IMR-90 (cell line): ENCODE measurements at regions not wholly inside any gene's neighbourhood (a gene's known extent, or its start where the extent isn't known, plus 50 kb on each side); places are given as distances from the start of the nearest gene placed in this dataset.

Experiments used
- ATAC-seq: fragments of 200-7000 bp; cut with Tn5 transposase; 2 replicates; pipeline ENCODE4 v1.9.1; 2020; ENCODE audit warnings: low read depth, mild to moderate bottlenecking, moderate library complexity
- BruUV-seq: library from RNA; stranded (reverse); fragments of 400-500 nt; replicated peaks from 2 replicates; lab custom pipeline; 2021; lab: Mats Ljungman, UMichigan
- CTCF ChIA-PET: fragments of 300-600 bp; formaldehyde crosslinking; extraction: SDS; loops from one replicate; lab custom pipeline; 2021; ENCODE audit warnings: antibody characterized with exemption; lab: Yijun Ruan, JAX
- POLR2A ChIA-PET: fragments of 300-600 bp; sonication (Branson Sonifier 250); formaldehyde crosslinking; loops from one replicate; lab custom pipeline; 2022; ENCODE audit warnings: antibody characterized with exemption; ENCODE audit not compliant: unreplicated experiment; lab: Charles Lee
- DNase-seq: peaks from one replicate; pipeline ENCODE4 v3.0.0; 2013
- H2AFZ ChIP-seq: replicated peaks from 2 replicates; pipeline ENCODE3; 2013; ENCODE audit warnings: low read length, mild to moderate bottlenecking; ENCODE audit not compliant: poor library complexity
- H2AK5ac ChIP-seq: 2 replicates; pipeline ENCODE4 v1.6.1; 2013; ENCODE audit warnings: low read depth, low read length, inconsistent platforms
- H2AK9ac ChIP-seq: replicated peaks from 2 replicates; pipeline ENCODE3; 2013; ENCODE audit warnings: mild to moderate bottlenecking, low read depth, low read length, moderate library complexity; ENCODE audit not compliant: poor library complexity
- H2BK120ac ChIP-seq: 2 replicates; pipeline ENCODE4 v1.6.1; 2013; ENCODE audit warnings: low read depth, low read length, inconsistent platforms
- H2BK15ac ChIP-seq: 3 replicates; pipeline ENCODE4 v1.6.1; 2013; ENCODE audit warnings: low read depth, low read length, inconsistent platforms
- H2BK20ac ChIP-seq: 2 replicates; pipeline ENCODE4 v1.6.1; 2013; ENCODE audit warnings: low read depth, mild to moderate bottlenecking, inconsistent platforms, low read length, moderate library complexity
- H2BK5ac ChIP-seq: 2 replicates; pipeline ENCODE4 v1.6.1; 2013; ENCODE audit warnings: mild to moderate bottlenecking, low read depth, low read length, inconsistent platforms; ENCODE audit not compliant: poor library complexity, severe bottlenecking
- H3K14ac ChIP-seq: replicated peaks from 2 replicates; pipeline ENCODE4 v1.6.1; 2013; ENCODE audit warnings: low read depth, low read length, inconsistent platforms
- H3K18ac ChIP-seq: 2 replicates; pipeline ENCODE4 v1.6.1; 2013; ENCODE audit warnings: low read depth, low read length, control low read depth
- H3K23ac ChIP-seq: 2 replicates; pipeline ENCODE4 v1.6.1; 2013; ENCODE audit warnings: low read depth, low read length, inconsistent platforms
- H3K27ac ChIP-seq: 2 replicates; pipeline ENCODE4 v1.5.1; 2013; ENCODE audit warnings: mild to moderate bottlenecking, control low read depth, low read length; ENCODE audit not compliant: insufficient read depth
- H3K27me3 ChIP-seq: 2 replicates; pipeline ENCODE4 v1.6.1; 2013; ENCODE audit warnings: low read length; ENCODE audit not compliant: control insufficient read depth, insufficient read depth
- H3K36me3 ChIP-seq: 2 replicates; pipeline ENCODE4 v1.6.1; 2013; ENCODE audit warnings: low read length, mixed read lengths; ENCODE audit not compliant: control insufficient read depth, insufficient read depth
- H3K4ac ChIP-seq: 2 replicates; pipeline ENCODE4 v1.6.1; 2013; ENCODE audit warnings: low read depth, low read length, inconsistent platforms
- H3K4me1 ChIP-seq: 2 replicates; pipeline ENCODE4 v1.6.1; 2013; ENCODE audit warnings: low read length, mixed read lengths; ENCODE audit not compliant: control insufficient read depth, insufficient read depth
- H3K4me2 ChIP-seq: 2 replicates; pipeline ENCODE4 v1.6.1; 2013; ENCODE audit warnings: low read depth, mild to moderate bottlenecking, control low read depth, low read length, moderate library complexity
- H3K4me3 ChIP-seq: 2 replicates; pipeline ENCODE4 v1.5.1; 2013; ENCODE audit warnings: low read depth, mild to moderate bottlenecking, control low read depth, low read length, moderate library complexity; ENCODE audit not compliant: insufficient read depth
- H3K56ac ChIP-seq: 2 replicates; pipeline ENCODE4 v1.6.1; 2013; ENCODE audit warnings: low read length, inconsistent platforms; ENCODE audit not compliant: insufficient read depth; ENCODE audit errors: extremely low read depth
- H3K79me1 ChIP-seq, 2 experiments: 2 replicates each; pipeline ENCODE4 v1.6.1; 2013; ENCODE audit warnings: low read length in 2 of 2, inconsistent platforms in 1 of 2, low read depth in 1 of 2
- H3K9ac ChIP-seq: 2 replicates; pipeline ENCODE4 v1.6.1; 2013; ENCODE audit warnings: low read depth, low read length, control low read depth
- H3K9me1 ChIP-seq: 2 replicates; pipeline ENCODE4 v1.6.1; 2013; ENCODE audit warnings: low read length, inconsistent platforms; ENCODE audit not compliant: insufficient read depth
- H3K9me3 ChIP-seq: 2 replicates; pipeline ENCODE4 v1.6.1; 2013; ENCODE audit warnings: low read length; ENCODE audit not compliant: control insufficient read depth, insufficient read depth
- H4K20me1 ChIP-seq: 2 replicates; pipeline ENCODE4 v1.6.1; 2013; ENCODE audit warnings: low read length, inconsistent platforms; ENCODE audit not compliant: insufficient read depth
- H4K5ac ChIP-seq: 2 replicates; pipeline ENCODE4 v1.6.1; 2013; ENCODE audit warnings: mild to moderate bottlenecking, low read depth, low read length, control low read depth
- H4K8ac ChIP-seq, 2 experiments: 2 replicates each; pipeline ENCODE4 v1.6.1; 2013; ENCODE audit warnings: low read depth in 2 of 2, low read length in 2 of 2, control low read depth in 1 of 2, inconsistent platforms in 1 of 2
- H4K91ac ChIP-seq: 2 replicates; pipeline ENCODE4 v1.6.1; 2013; ENCODE audit warnings: low read depth, low read length, inconsistent platforms; ENCODE audit not compliant: insufficient read depth
- BHLHE40 ChIP-seq: fragments of 150-350 bp; IDR thresholded peaks from 2 replicates; pipeline ENCODE4 v1.6.1; 2016; ENCODE audit warnings: mild to moderate bottlenecking, low read depth, low read length
- CEBPB ChIP-seq: IDR thresholded peaks from 2 replicates; pipeline ENCODE4 v1.6.1; 2012; ENCODE audit warnings: low read depth, low read length, improper control_type of control experiment
- CHD1 ChIP-seq: IDR thresholded peaks from 2 replicates; pipeline ENCODE4 v1.6.1; 2012; ENCODE audit warnings: low read depth, low read length, improper control_type of control experiment
- CTCF ChIP-seq: conservative IDR thresholded peaks from 2 replicates; pipeline ENCODE4 v1.5.1; 2012; ENCODE audit warnings: mild to moderate bottlenecking, low read depth, low read length, improper control_type of control experiment
- ELK1 ChIP-seq: fragments of 150-350 bp; IDR thresholded peaks from 2 replicates; pipeline ENCODE4 v1.6.1; 2016; ENCODE audit warnings: low read depth, mild to moderate bottlenecking, low read length, moderate library complexity, borderline replicate concordance
- FOS ChIP-seq: fragments of 150-350 bp; IDR thresholded peaks from 2 replicates; pipeline ENCODE4 v1.6.1; 2016; ENCODE audit warnings: low read depth, low read length
- MAFK ChIP-seq: IDR thresholded peaks from 2 replicates; pipeline ENCODE4 v1.6.1; 2012; ENCODE audit warnings: low read depth, low read length, improper control_type of control experiment
- MAZ ChIP-seq: IDR thresholded peaks from 2 replicates; pipeline ENCODE4 v1.6.1; 2012; ENCODE audit warnings: low read depth, mild to moderate bottlenecking, low read length, improper control_type of control experiment, moderate library complexity, borderline replicate concordance
- MXI1 ChIP-seq: IDR thresholded peaks from 2 replicates; pipeline ENCODE4 v1.6.1; 2012; ENCODE audit warnings: low read depth, mild to moderate bottlenecking, low read length, moderate library complexity, borderline replicate concordance
- NFE2L2 ChIP-seq: fragments of 150-350 bp; IDR thresholded peaks from 2 replicates; pipeline ENCODE4 v1.6.1; 2016; ENCODE audit warnings: low read depth, mild to moderate bottlenecking, low read length
- POLR2A ChIP-seq: IDR thresholded peaks from 2 replicates; pipeline ENCODE4 v1.6.1; 2012; ENCODE audit warnings: mild to moderate bottlenecking, low read depth, low read length
- RAD21 ChIP-seq: IDR thresholded peaks from 2 replicates; pipeline ENCODE4 v1.6.1; 2012; ENCODE audit warnings: low read length, improper control_type of control experiment
- RCOR1 ChIP-seq: IDR thresholded peaks from 2 replicates; pipeline ENCODE4 v1.6.1; 2012; ENCODE audit warnings: mild to moderate bottlenecking, low read length, improper control_type of control experiment; ENCODE audit not compliant: insufficient replicate concordance
- RFX5 ChIP-seq: IDR thresholded peaks from 2 replicates; pipeline ENCODE4 v1.8.0; 2012; ENCODE audit warnings: low read depth, mild to moderate bottlenecking, low read length, moderate library complexity
- SMC3 ChIP-seq: fragments of 150-350 bp; IDR thresholded peaks from 2 replicates; pipeline ENCODE4 v1.6.1; 2016; ENCODE audit warnings: low read depth, mild to moderate bottlenecking, antibody characterized with exemption, low read length, moderate library complexity
- USF2 ChIP-seq: fragments of 150-350 bp; IDR thresholded peaks from 2 replicates; pipeline ENCODE4 v1.6.1; 2017; ENCODE audit warnings: mild to moderate bottlenecking, antibody characterized with exemption, low read length, low read depth
- WGBS, 2 experiments: methylation state at CpG; one replicate each; pipeline versions ENCODE4 v1.1.5 to v1.1.7; 2013; ENCODE audit warnings: missing lambda C conversion rate in 2 of 2; ENCODE audit not compliant: insufficient read length in 1 of 2; ENCODE audit errors: extremely low coverage in 2 of 2; 5-methylcytosine and 5-hydroxymethylcytosine counted together
- dilution Hi-C: fragments of 300-500 bp; cut with HindIII; formaldehyde crosslinking; loops from one replicate; pipeline ENCODE4 v1.14.3; 2018; ENCODE audit warnings: low sequenced_read_pairs; ENCODE audit not compliant: unreplicated experiment
- in situ Hi-C: fragments of 300-500 bp; cut with MboI; formaldehyde crosslinking; loops from 3 replicates; pipeline ENCODE4 v1.14.3; 2019; ENCODE audit warnings: low sequenced_read_pairs, inconsistent platforms, mixed read lengths
- intact Hi-C: fragments of 100-400 bp; cut with micrococcal nuclease; formaldehyde crosslinking; loops from 2 replicates; pipeline ENCODE4 v1.10.0; 2022

- no CpG with 5 or more reads among the region's 2 CpGs for WGBS, 2 experiments
- Histone ChIP-seq H3K56ac (no peak overlapping the region), H2AFZ (no peak overlapping the region), H4K5ac (no peak overlapping the region), H2BK5ac (no peak overlapping the region), H3K36me3 (no peaks in the 10 kb centered on the region), H3K9me3 (no peaks in the 10 kb centered on the region; the same call in 1 of the 2 replicates), H2AK9ac (no peak overlapping the region), H3K9me1 (no peaks in the 10 kb centered on the region), H2BK20ac (no peak overlapping the region), H2AK5ac (no peak overlapping the region), H3K9ac (no peak overlapping the region), H3K4me3 (no peak overlapping the region), H3K18ac (no peak overlapping the region), H3K4me2 (no peak overlapping the region), H2BK15ac (no peak overlapping the region), H3K79me1 (no peaks in the 10 kb centered on the region), H3K14ac (no peak overlapping the region), H4K20me1 (no peaks in the 10 kb centered on the region), H4K91ac (no peak overlapping the region), H3K4ac (no peak overlapping the region), H3K23ac (no peak overlapping the region), H2BK120ac (no peak overlapping the region), H4K8ac (no peak overlapping the region), H3K27ac (no peak overlapping the region), H3K4me1 (no peaks in the 10 kb centered on the region), H3K27me3 (no peaks in the 10 kb centered on the region)
- in situ Hi-C loops (no loop called here), dilution Hi-C loops (no loop called here), intact Hi-C loops (no loop called here)
- TF ChIP-seq CEBPB (no peak), MAZ (no peak), MAFK (no peak), NFE2L2 (no peak), SMC3 (no peak), RAD21 (no peak), BHLHE40 (no peak), MXI1 (no peak), FOS (no peak), USF2 (no peak), CTCF (no peak), RFX5 (no peak), RCOR1 (no peak), ELK1 (no peak), POLR2A (no peak), CHD1 (no peak)
- ChIA-PET POLR2A (no interaction called here), CTCF (no interaction called here)
- no TSS peak for BruUV-seq
- DNase-seq (no peak), ATAC-seq (no peak)
Measured at GRCh38 chr5:20347334-20347733, 359.3 kb upstream of the CDH18 start.
